Bronchial epithelial cell (primary cell): ENCODE measurements at regions not wholly inside any gene's neighbourhood (a gene's known extent, or its start where the extent isn't known, plus 50 kb on each side); places are given as distances from the start of the nearest gene placed in this dataset.

Experiments used
- DNase-seq: peaks from one replicate; pipeline ENCODE4 v3.0.0-alpha.2; 2010; ENCODE audit warnings: low read depth
- FAIRE-seq: peaks from 2 replicates; lab custom pipeline; 2011; peaks lifted over from hg19 to GRCh38; lab: Jason Lieb, UNC
- H3K27me3 ChIP-seq: 2 replicates; pipeline ENCODE4 v1.5.1; 2011; ENCODE audit warnings: low read length; ENCODE audit not compliant: control insufficient read depth, insufficient read depth
- H3K36me3 ChIP-seq: 2 replicates; pipeline ENCODE4 v1.5.1; 2011; ENCODE audit warnings: low read length; ENCODE audit not compliant: control insufficient read depth, insufficient read depth
- H3K4me3 ChIP-seq: 2 replicates; pipeline ENCODE4 v1.5.1; 2011; ENCODE audit warnings: mild to moderate bottlenecking, low read depth, low read length, control low read depth
- TF ChIP-seq, protein P1 (sequence below): IDR thresholded peaks from 2 replicates; pipeline ENCODE4 v1.5.1; 2011; ENCODE audit warnings: mild to moderate bottlenecking, moderate library complexity, low read length, control low read depth, inconsistent platforms; ENCODE audit not compliant: insufficient read depth, severe bottlenecking

DNA sequence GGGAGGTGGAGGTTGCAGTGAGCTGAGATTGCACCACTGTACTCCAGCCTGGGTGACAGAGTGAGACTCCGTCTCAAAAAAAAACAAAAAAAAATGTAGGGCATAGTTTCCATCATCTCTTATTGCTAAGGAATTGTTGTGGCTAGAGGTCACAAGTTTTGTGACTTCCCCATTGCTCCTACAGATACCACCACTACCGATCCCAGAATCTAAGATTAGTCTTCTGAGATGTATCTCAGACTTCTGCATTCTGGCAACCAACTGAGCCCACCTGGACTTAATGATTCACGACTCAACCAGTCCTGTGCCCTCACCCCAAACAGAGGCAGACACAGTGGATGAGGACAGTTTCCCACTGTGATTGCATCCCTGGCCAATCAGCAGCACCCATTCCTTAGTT lies 148.9 kb downstream of the NECTIN1 start:
- no peaks in the 10 kb centered on the region for H3K27me3 ChIP-seq
- no peak overlapping the region for H3K4me3 ChIP-seq
- FAIRE-seq (no peak), DNase-seq (no peak)
- H3K36me3 ChIP-seq: no peaks in the 10 kb centered on the region
- TF ChIP-seq, protein P1, sequence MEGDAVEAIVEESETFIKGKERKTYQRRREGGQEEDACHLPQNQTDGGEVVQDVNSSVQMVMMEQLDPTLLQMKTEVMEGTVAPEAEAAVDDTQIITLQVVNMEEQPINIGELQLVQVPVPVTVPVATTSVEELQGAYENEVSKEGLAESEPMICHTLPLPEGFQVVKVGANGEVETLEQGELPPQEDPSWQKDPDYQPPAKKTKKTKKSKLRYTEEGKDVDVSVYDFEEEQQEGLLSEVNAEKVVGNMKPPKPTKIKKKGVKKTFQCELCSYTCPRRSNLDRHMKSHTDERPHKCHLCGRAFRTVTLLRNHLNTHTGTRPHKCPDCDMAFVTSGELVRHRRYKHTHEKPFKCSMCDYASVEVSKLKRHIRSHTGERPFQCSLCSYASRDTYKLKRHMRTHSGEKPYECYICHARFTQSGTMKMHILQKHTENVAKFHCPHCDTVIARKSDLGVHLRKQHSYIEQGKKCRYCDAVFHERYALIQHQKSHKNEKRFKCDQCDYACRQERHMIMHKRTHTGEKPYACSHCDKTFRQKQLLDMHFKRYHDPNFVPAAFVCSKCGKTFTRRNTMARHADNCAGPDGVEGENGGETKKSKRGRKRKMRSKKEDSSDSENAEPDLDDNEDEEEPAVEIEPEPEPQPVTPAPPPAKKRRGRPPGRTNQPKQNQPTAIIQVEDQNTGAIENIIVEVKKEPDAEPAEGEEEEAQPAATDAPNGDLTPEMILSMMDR: no peak

DNA sequence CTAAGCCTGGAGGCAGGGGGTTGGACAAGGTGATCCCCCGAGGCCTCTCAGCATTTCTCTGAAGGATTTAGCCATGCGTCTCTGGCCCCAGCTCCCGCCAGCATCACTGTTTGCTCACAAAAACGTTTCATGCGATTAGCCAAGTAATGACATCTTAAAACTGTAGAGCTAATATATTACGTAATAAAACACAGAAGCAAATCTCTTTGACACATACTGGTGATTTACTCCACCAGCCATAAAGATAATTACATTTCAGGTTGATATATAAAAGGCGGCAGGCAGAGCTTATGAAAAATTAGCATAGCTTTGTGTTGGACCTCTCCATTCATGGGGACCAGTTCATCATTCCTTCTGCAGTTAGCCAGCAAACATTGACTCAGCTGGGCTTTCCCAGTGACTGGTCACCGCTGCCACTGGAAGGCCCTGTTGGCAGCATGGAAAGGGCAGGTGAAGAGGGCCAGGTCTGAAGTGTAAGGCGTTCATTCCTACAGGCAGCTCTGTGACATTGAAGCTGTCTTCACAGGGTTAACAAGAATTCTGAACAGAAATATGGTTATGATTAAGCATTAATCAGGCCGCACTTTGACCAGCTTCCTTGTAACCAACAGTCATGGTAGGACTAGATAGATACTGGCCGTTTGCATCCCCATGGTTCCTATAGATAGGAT lies 150.3 kb downstream of the NECTIN1 start:
- Histone ChIP-seq H3K4me3 (no peak overlapping the region), H3K27me3 (no peaks in the 10 kb centered on the region), H3K36me3 (no peaks in the 10 kb centered on the region)
- TF ChIP-seq, protein P1: no peak
- DNase-seq (peak; percentile 23), FAIRE-seq (no peak)

DNA sequence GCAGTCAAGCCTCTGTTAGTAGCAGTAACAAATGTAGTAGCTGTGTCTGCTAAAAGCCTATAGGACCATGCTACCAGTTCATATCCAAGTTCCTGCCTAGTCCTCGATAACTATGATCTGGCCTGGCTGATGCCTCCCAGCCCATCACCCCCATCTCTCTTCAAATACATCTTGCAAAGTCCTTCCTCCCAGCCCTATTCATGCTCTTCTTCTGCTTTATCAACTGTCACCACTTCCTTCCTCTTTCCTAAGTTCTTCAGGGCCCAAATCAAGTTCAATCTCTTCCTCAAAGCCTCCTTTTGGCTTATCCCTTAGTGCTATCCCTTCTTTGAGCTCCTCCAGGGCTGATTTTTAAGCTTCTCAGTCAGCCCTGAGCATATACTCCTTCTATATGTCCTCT lies 150.9 kb upstream of the THY1 start:
- DNase-seq: no peak
- H3K4me3 ChIP-seq: no peak overlapping the region
- no peaks in the 10 kb centered on the region for H3K36me3 ChIP-seq
- no peak for FAIRE-seq
- TF ChIP-seq, protein P1: no peak
- no peaks in the 10 kb centered on the region for H3K27me3 ChIP-seq

- peak; percentile 82 for DNase-seq
- Histone ChIP-seq H3K4me3 (no peak overlapping the region), H3K36me3 (no peaks in the 10 kb centered on the region), H3K27me3 (no peaks in the 10 kb centered on the region)
- TF ChIP-seq, protein P1: no peak
- FAIRE-seq: no peak
Observed at GRCh38 chr11:119572481-119573424, 149.8 kb upstream of the THY1 start.

DNA sequence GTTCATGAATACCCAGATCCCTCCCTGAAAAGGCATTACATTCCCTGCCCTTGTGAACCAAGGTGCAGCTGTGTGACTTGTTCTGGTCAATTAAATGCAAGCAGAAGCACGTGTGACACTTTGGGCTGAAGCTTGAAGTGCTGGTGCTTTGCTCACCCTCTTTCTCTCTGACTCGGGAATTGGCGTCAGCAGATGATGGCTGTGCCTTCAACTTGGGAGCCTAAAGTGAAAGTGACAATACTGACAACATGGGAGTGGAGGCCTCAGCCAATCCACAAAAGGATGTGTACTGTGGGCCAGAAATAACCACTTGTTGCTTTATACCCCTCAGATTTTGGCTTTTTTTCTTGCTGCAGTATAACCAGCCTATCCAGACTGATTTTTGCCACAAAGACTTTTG lies 148.3 kb upstream of the THY1 start:
- FAIRE-seq (peak; percentile 7), DNase-seq (no peak)
- no peak overlapping the region for H3K4me3 ChIP-seq
- H3K36me3 ChIP-seq: no peaks in the 10 kb centered on the region
- TF ChIP-seq, protein P1: no peak
- H3K27me3 ChIP-seq: no peaks in the 10 kb centered on the region
